Adipocyte (in vitro differentiated cells): ENCODE measurements at regions not wholly inside any gene's neighbourhood (a gene's known extent, or its start where the extent isn't known, plus 50 kb on each side); places are given as distances from the start of the nearest gene placed in this dataset.
A peak's percentile ranks its signal among the peaks of the same experiment; 100 is the strongest.

Experiments used
- DNase-seq: peaks from one replicate; pipeline ENCODE4 v3.0.0-alpha.2; 2015; ENCODE audit warnings: low read depth
- H3K27me3 ChIP-seq: replicated peaks from 2 replicates; pipeline ENCODE4 v1.7.0; 2013; ENCODE audit warnings: mild to moderate bottlenecking, low read length, moderate library complexity; ENCODE audit not compliant: control insufficient read depth, insufficient read depth
- H3K36me3 ChIP-seq: 2 replicates; pipeline ENCODE4 v1.7.0; 2013; ENCODE audit warnings: low read length, mild to moderate bottlenecking, moderate library complexity; ENCODE audit not compliant: control insufficient read depth, insufficient read depth, severe bottlenecking
- H3K4me1 ChIP-seq: 2 replicates; pipeline ENCODE4 v1.7.0; 2013; ENCODE audit warnings: mild to moderate bottlenecking, low read length, moderate library complexity; ENCODE audit not compliant: control insufficient read depth, insufficient read depth
- H3K4me3 ChIP-seq: 2 replicates; pipeline ENCODE4 v1.7.0; 2013; ENCODE audit warnings: mild to moderate bottlenecking, low read length, moderate library complexity
- H3K9ac ChIP-seq: 2 replicates; pipeline ENCODE4 v1.7.0; 2013; ENCODE audit warnings: mild to moderate bottlenecking, low read length, moderate library complexity
- H3K9me3 ChIP-seq: 2 replicates; pipeline ENCODE4 v1.7.0; 2013; ENCODE audit warnings: mild to moderate bottlenecking, low read length, moderate library complexity; ENCODE audit not compliant: control insufficient read depth

GRCh38 chr14:49972823-49973222 lies 79.9 kb downstream of the ARF6 start:
- Histone ChIP-seq H3K9ac (peak overlapping the region; percentile 73), H3K4me3 (peak overlapping the region; percentile 60), H3K36me3 (no peaks in the 10 kb centered on the region), H3K9me3 (no peaks in the 10 kb centered on the region), H3K4me1 (peaks cover 64% of the 10 kb centered on the region), H3K27me3 (no peaks in the 10 kb centered on the region)
- peak; percentile 85 for DNase-seq

- Histone ChIP-seq H3K27me3 (no peaks in the 10 kb centered on the region), H3K4me1 (peaks cover 58% of the 10 kb centered on the region), H3K36me3 (no peaks in the 10 kb centered on the region), H3K4me3 (peak overlapping the region; percentile 12), H3K9me3 (no peaks in the 10 kb centered on the region), H3K9ac (peak overlapping the region; percentile 59)
- DNase-seq, result peak; percentile 89
Observed at GRCh38 chr14:49975276-49975675, 82.4 kb downstream of the ARF6 start.

GRCh38 chr14:49975799-49976198 lies 82.9 kb downstream of the ARF6 start:
- peak overlapping the region; percentile 12 for H3K4me3 ChIP-seq
- no peaks in the 10 kb centered on the region for H3K9me3 ChIP-seq
- peaks cover 53% of the 10 kb centered on the region for H3K4me1 ChIP-seq
- H3K27me3 ChIP-seq, result no peaks in the 10 kb centered on the region
- H3K9ac ChIP-seq, result peak overlapping the region; percentile 59
- no peak for DNase-seq
- H3K36me3 ChIP-seq, result no peaks in the 10 kb centered on the region

- no peaks in the 10 kb centered on the region for H3K9me3 ChIP-seq
- DNase-seq, result no peak
- H3K36me3 ChIP-seq, result no peaks in the 10 kb centered on the region
- H3K9ac ChIP-seq, result no peak overlapping the region
- peaks cover 46% of the 10 kb centered on the region for H3K4me1 ChIP-seq
- H3K27me3 ChIP-seq, result no peaks in the 10 kb centered on the region
- no peak overlapping the region for H3K4me3 ChIP-seq
Observed at GRCh38 chr14:49977126-49977841, 84.4 kb downstream of the ARF6 start.

- H3K9me3 ChIP-seq, result no peaks in the 10 kb centered on the region
- no peak for DNase-seq
- peaks cover 34% of the 10 kb centered on the region for H3K4me1 ChIP-seq
- no peak overlapping the region for H3K9ac ChIP-seq
- H3K36me3 ChIP-seq, result no peaks in the 10 kb centered on the region
- no peaks in the 10 kb centered on the region for H3K27me3 ChIP-seq
- no peak overlapping the region for H3K4me3 ChIP-seq
Observed at GRCh38 chr14:49980027-49980426, 87.1 kb downstream of the ARF6 start.

GRCh38 chr14:49982082-49982481 lies 89.2 kb downstream of the ARF6 start:
- no peak for DNase-seq
- Histone ChIP-seq H3K4me3 (peak overlapping the region; percentile 68), H3K36me3 (no peaks in the 10 kb centered on the region), H3K9me3 (no peaks in the 10 kb centered on the region), H3K9ac (peak overlapping the region; percentile 80), H3K4me1 (peaks cover 30% of the 10 kb centered on the region), H3K27me3 (no peaks in the 10 kb centered on the region)

GRCh38 chr14:49982501-49982951 lies 89.6 kb downstream of the ARF6 start:
- Histone ChIP-seq H3K9ac (peak overlapping the region; percentile 80), H3K27me3 (no peaks in the 10 kb centered on the region), H3K4me1 (peaks cover 34% of the 10 kb centered on the region), H3K9me3 (no peaks in the 10 kb centered on the region), H3K4me3 (peak overlapping the region; percentile 68), H3K36me3 (no peaks in the 10 kb centered on the region)
- peak; percentile 95 for DNase-seq

GRCh38 chr14:49984424-49984823 lies 91.5 kb downstream of the ARF6 start:
- peak; percentile 50 for DNase-seq
- peaks cover 49% of the 10 kb centered on the region for H3K4me1 ChIP-seq
- H3K9me3 ChIP-seq, result no peaks in the 10 kb centered on the region
- H3K27me3 ChIP-seq, result no peaks in the 10 kb centered on the region
- H3K36me3 ChIP-seq, result no peaks in the 10 kb centered on the region
- no peak overlapping the region for H3K9ac ChIP-seq
- H3K4me3 ChIP-seq, result no peak overlapping the region

- peaks cover 46% of the 10 kb centered on the region for H3K4me1 ChIP-seq
- H3K4me3 ChIP-seq, result peak overlapping the region; percentile 68
- H3K27me3 ChIP-seq, result no peaks in the 10 kb centered on the region
- DNase-seq, result no peak
- no peaks in the 10 kb centered on the region for H3K36me3 ChIP-seq
- no peaks in the 10 kb centered on the region for H3K9me3 ChIP-seq
- peak overlapping the region; percentile 81 for H3K9ac ChIP-seq
Observed at GRCh38 chr14:49986343-49987014, 93.6 kb downstream of the ARF6 start.

- Histone ChIP-seq H3K27me3 (no peaks in the 10 kb centered on the region), H3K36me3 (no peaks in the 10 kb centered on the region), H3K4me3 (no peak overlapping the region), H3K9me3 (no peaks in the 10 kb centered on the region), H3K9ac (peak overlapping the region; percentile 19), H3K4me1 (peaks cover 40% of the 10 kb centered on the region)
- DNase-seq, result no peak
Observed at GRCh38 chr14:49988080-49988990, 95.5 kb downstream of the ARF6 start.

- Histone ChIP-seq H3K36me3 (no peaks in the 10 kb centered on the region), H3K9ac (no peak overlapping the region), H3K9me3 (no peaks in the 10 kb centered on the region), H3K4me1 (peaks cover 43% of the 10 kb centered on the region), H3K4me3 (no peak overlapping the region), H3K27me3 (no peaks in the 10 kb centered on the region)
- no peak for DNase-seq
Observed at GRCh38 chr14:49989966-49990365, 97.1 kb downstream of the ARF6 start.
